ENCODE measurements at regions not wholly inside any gene's neighbourhood (a gene's known extent, or its start where the extent isn't known, plus 50 kb on each side); places are given as distances from the start of the nearest gene placed in this dataset.

GRCh38 chrX:67159437-67159836 lies 384.4 kb upstream of the AR start:
- no peak for TF ChIP-seq CTCF (IDR thresholded peaks at IDR 0.05)
- no peak for TF ChIP-seq POLR2A (IDR thresholded peaks at IDR 0.05)
